H1 (cell line): ENCODE measurements at regions not wholly inside any gene's neighbourhood (a gene's known extent, or its start where the extent isn't known, plus 50 kb on each side); places are given as distances from the start of the nearest gene placed in this dataset.

Source experiments
- CHD2 ChIP-seq: IDR thresholded peaks from 2 replicates; pipeline ENCODE4 v1.6.1; 2012; ENCODE audit warnings: low read length, improper control_type of control experiment
- NRF1 ChIP-seq: IDR thresholded peaks from 2 replicates; pipeline ENCODE4 v1.6.1; 2011; ENCODE audit warnings: mild to moderate bottlenecking, low read depth, low read length, improper control_type of control experiment
- RAD21 ChIP-seq, 2 experiments: IDR thresholded peaks in 1 of 2; conservative IDR thresholded peaks in 1 of 2; 2 replicates each; pipeline ENCODE4 v1.6.1; 2011; ENCODE audit warnings: low read depth in 2 of 2, low read length in 2 of 2, improper control_type of control experiment in 1 of 2, inconsistent platforms in 1 of 2, mild to moderate bottlenecking in 1 of 2, moderate library complexity in 1 of 2
- SIX5 ChIP-seq: IDR thresholded peaks from 2 replicates; pipeline ENCODE4 v1.6.1; 2011; ENCODE audit warnings: mild to moderate bottlenecking, low read depth, low read length
- ZNF274 ChIP-seq: IDR thresholded peaks from 2 replicates; pipeline ENCODE4 v1.7.0; 2012; ENCODE audit warnings: low read length, borderline replicate concordance; ENCODE audit errors: extremely low read depth
- TF ChIP-seq, protein P1 (sequence below): fragments of 300-600 bp; sonication (generic); IDR thresholded peaks from 2 replicates; pipeline ENCODE4 v1.7.1; 2012; ENCODE audit warnings: low read length, moderate library complexity, mild to moderate bottlenecking, inconsistent platforms; ENCODE audit not compliant: insufficient replicate concordance
- TF ChIP-seq, protein P2 (sequence below), 3 experiments: IDR thresholded peaks; 1 replicate in 2 of 3; 2 replicates in 1 of 3; pipeline versions ENCODE4 v1.5.1 to v1.6.1; 2011; ENCODE audit warnings: low read length in 3 of 3, mild to moderate bottlenecking in 3 of 3, inconsistent platforms in 2 of 3, low read depth in 1 of 3, moderate library complexity in 1 of 3; ENCODE audit not compliant: insufficient read depth in 1 of 3; ENCODE audit errors: control extremely low read depth in 1 of 3

DNA sequence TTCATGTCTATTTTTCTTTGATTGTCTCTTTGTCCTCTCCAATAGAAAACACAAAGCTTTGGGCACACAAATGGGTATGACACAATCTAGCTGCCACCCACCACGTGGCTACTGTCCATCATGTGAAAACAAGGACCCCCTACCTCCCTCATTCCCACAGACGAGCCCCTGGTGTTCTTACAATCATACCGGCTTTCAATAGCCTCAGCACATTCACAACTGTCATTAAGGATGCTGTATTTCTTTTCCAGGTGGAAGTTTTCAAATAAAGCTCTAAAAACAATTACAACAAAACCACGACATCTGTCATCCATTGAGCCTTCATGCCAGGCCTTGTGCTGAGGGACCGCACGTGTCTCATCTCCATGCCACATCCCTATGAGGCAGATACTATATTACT is 552.6 kb upstream of the ADAMTS9 start (continued):
- TF ChIP-seq, protein P1, sequence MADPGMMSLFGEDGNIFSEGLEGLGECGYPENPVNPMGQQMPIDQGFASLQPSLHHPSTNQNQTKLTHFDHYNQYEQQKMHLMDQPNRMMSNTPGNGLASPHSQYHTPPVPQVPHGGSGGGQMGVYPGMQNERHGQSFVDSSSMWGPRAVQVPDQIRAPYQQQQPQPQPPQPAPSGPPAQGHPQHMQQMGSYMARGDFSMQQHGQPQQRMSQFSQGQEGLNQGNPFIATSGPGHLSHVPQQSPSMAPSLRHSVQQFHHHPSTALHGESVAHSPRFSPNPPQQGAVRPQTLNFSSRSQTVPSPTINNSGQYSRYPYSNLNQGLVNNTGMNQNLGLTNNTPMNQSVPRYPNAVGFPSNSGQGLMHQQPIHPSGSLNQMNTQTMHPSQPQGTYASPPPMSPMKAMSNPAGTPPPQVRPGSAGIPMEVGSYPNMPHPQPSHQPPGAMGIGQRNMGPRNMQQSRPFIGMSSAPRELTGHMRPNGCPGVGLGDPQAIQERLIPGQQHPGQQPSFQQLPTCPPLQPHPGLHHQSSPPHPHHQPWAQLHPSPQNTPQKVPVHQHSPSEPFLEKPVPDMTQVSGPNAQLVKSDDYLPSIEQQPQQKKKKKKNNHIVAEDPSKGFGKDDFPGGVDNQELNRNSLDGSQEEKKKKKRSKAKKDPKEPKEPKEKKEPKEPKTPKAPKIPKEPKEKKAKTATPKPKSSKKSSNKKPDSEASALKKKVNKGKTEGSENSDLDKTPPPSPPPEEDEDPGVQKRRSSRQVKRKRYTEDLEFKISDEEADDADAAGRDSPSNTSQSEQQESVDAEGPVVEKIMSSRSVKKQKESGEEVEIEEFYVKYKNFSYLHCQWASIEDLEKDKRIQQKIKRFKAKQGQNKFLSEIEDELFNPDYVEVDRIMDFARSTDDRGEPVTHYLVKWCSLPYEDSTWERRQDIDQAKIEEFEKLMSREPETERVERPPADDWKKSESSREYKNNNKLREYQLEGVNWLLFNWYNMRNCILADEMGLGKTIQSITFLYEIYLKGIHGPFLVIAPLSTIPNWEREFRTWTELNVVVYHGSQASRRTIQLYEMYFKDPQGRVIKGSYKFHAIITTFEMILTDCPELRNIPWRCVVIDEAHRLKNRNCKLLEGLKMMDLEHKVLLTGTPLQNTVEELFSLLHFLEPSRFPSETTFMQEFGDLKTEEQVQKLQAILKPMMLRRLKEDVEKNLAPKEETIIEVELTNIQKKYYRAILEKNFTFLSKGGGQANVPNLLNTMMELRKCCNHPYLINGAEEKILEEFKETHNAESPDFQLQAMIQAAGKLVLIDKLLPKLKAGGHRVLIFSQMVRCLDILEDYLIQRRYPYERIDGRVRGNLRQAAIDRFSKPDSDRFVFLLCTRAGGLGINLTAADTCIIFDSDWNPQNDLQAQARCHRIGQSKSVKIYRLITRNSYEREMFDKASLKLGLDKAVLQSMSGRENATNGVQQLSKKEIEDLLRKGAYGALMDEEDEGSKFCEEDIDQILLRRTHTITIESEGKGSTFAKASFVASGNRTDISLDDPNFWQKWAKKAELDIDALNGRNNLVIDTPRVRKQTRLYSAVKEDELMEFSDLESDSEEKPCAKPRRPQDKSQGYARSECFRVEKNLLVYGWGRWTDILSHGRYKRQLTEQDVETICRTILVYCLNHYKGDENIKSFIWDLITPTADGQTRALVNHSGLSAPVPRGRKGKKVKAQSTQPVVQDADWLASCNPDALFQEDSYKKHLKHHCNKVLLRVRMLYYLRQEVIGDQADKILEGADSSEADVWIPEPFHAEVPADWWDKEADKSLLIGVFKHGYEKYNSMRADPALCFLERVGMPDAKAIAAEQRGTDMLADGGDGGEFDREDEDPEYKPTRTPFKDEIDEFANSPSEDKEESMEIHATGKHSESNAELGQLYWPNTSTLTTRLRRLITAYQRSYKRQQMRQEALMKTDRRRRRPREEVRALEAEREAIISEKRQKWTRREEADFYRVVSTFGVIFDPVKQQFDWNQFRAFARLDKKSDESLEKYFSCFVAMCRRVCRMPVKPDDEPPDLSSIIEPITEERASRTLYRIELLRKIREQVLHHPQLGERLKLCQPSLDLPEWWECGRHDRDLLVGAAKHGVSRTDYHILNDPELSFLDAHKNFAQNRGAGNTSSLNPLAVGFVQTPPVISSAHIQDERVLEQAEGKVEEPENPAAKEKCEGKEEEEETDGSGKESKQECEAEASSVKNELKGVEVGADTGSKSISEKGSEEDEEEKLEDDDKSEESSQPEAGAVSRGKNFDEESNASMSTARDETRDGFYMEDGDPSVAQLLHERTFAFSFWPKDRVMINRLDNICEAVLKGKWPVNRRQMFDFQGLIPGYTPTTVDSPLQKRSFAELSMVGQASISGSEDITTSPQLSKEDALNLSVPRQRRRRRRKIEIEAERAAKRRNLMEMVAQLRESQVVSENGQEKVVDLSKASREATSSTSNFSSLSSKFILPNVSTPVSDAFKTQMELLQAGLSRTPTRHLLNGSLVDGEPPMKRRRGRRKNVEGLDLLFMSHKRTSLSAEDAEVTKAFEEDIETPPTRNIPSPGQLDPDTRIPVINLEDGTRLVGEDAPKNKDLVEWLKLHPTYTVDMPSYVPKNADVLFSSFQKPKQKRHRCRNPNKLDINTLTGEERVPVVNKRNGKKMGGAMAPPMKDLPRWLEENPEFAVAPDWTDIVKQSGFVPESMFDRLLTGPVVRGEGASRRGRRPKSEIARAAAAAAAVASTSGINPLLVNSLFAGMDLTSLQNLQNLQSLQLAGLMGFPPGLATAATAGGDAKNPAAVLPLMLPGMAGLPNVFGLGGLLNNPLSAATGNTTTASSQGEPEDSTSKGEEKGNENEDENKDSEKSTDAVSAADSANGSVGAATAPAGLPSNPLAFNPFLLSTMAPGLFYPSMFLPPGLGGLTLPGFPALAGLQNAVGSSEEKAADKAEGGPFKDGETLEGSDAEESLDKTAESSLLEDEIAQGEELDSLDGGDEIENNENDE: no peak
- no peak for TF ChIP-seq RAD21 (IDR thresholded peaks at IDR 0.05 in 1 of 2, conservative IDR thresholded peaks at IDR 0.05 in 1 of 2; ENCODE audit: low read depth in 2 of 2, low read length in 2 of 2)
- TF ChIP-seq ZNF274: no peak
- TF ChIP-seq CHD2: no peak
- TF ChIP-seq NRF1: no peak
- TF ChIP-seq, protein P2, sequence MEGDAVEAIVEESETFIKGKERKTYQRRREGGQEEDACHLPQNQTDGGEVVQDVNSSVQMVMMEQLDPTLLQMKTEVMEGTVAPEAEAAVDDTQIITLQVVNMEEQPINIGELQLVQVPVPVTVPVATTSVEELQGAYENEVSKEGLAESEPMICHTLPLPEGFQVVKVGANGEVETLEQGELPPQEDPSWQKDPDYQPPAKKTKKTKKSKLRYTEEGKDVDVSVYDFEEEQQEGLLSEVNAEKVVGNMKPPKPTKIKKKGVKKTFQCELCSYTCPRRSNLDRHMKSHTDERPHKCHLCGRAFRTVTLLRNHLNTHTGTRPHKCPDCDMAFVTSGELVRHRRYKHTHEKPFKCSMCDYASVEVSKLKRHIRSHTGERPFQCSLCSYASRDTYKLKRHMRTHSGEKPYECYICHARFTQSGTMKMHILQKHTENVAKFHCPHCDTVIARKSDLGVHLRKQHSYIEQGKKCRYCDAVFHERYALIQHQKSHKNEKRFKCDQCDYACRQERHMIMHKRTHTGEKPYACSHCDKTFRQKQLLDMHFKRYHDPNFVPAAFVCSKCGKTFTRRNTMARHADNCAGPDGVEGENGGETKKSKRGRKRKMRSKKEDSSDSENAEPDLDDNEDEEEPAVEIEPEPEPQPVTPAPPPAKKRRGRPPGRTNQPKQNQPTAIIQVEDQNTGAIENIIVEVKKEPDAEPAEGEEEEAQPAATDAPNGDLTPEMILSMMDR (IDR thresholded peaks at IDR 0.05; ENCODE audit: control extremely low read depth in 1 of 3, insufficient read depth in 1 of 3, low read depth in 1 of 3, low read length in 3 of 3): no peak
- no peak for TF ChIP-seq SIX5
